NCI-H446 (cell line): ENCODE measurements at regions not wholly inside any gene's neighbourhood (a gene's known extent, or its start where the extent isn't known, plus 50 kb on each side); places are given as distances from the start of the nearest gene placed in this dataset.
"Not testable (repeated sequence)": the region's sequence is repeated elsewhere in the genome, so short reads cannot be mapped to it uniquely, and the experiment has no call there.

Experiments used
- DNase-seq, 2 experiments: peaks; one replicate each; lab custom pipeline; 2025; lab: John Stamatoyannopoulos, UW

- not testable (repeated sequence) for DNase-seq
Measured at GRCh38 chrX:76774912-76775311, 347.4 kb downstream of the MAGEE1 start.

GRCh38 chrX:76796311-76796710 lies 368.8 kb downstream of the MAGEE1 start:
- DNase-seq = no peak

GRCh38 chrX:76802708-76803107 lies 375.2 kb downstream of the MAGEE1 start:
- no peak for DNase-seq

GRCh38 chrX:76815754-76816153 lies 388.2 kb downstream of the MAGEE1 start:
- DNase-seq = no peak

- DNase-seq = not testable (repeated sequence)
Measured at GRCh38 chrX:76817279-76817678, 389.8 kb downstream of the MAGEE1 start.

- no peak for DNase-seq
Measured at GRCh38 chrX:76821276-76821675, 393.8 kb downstream of the MAGEE1 start.

GRCh38 chrX:76827672-76828071 lies 400.2 kb downstream of the MAGEE1 start:
- no peak for DNase-seq

GRCh38 chrX:76840902-76841301 lies 413.4 kb downstream of the MAGEE1 start:
- not testable (repeated sequence) for DNase-seq

GRCh38 chrX:76850851-76851250 lies 423.3 kb downstream of the MAGEE1 start:
- DNase-seq = no peak

- DNase-seq = no peak
Measured at GRCh38 chrX:76862509-76862908, 435.0 kb downstream of the MAGEE1 start.

GRCh38 chrX:76893930-76894329 lies 466.4 kb downstream of the MAGEE1 start:
- DNase-seq = no peak

- DNase-seq = no peak
Measured at GRCh38 chrX:76915836-76916235, 488.3 kb downstream of the MAGEE1 start.

GRCh38 chrX:76918033-76918432 lies 490.5 kb downstream of the MAGEE1 start:
- DNase-seq = no peak

GRCh38 chrX:76919761-76920160 lies 492.3 kb downstream of the MAGEE1 start:
- DNase-seq = no peak

GRCh38 chrX:76920607-76921006 lies 493.1 kb downstream of the MAGEE1 start:
- no peak for DNase-seq

- DNase-seq = no peak
Measured at GRCh38 chrX:76921176-76921575, 493.7 kb downstream of the MAGEE1 start.

- no peak for DNase-seq
Measured at GRCh38 chrX:76922100-76922499, 494.6 kb downstream of the MAGEE1 start.

GRCh38 chrX:76924616-76925015 lies 497.1 kb downstream of the MAGEE1 start:
- DNase-seq = not testable (repeated sequence)

GRCh38 chrX:76931518-76931917 lies 504.0 kb downstream of the MAGEE1 start:
- DNase-seq = no peak

- DNase-seq = no peak
Measured at GRCh38 chrX:76957485-76957884, 489.7 kb upstream of the FGF16 start.

GRCh38 chrX:76971393-76972376 lies 475.5 kb upstream of the FGF16 start:
- no peak for DNase-seq

- DNase-seq = no peak
Measured at GRCh38 chrX:76977452-76977851, 469.7 kb upstream of the FGF16 start.

GRCh38 chrX:76987381-76987780 lies 459.8 kb upstream of the FGF16 start:
- DNase-seq = no peak

GRCh38 chrX:76996641-76997040 lies 450.5 kb upstream of the FGF16 start:
- DNase-seq = no peak
